Vagina (tissue), 2 donors: ENCODE measurements at regions not wholly inside any gene's neighbourhood (a gene's known extent, or its start where the extent isn't known, plus 50 kb on each side); places are given as distances from the start of the nearest gene placed in this dataset.

Source experiments
- DNase-seq, 2 donors: peaks; one replicate each; pipeline ENCODE4 v3.0.0-alpha.2; 2017; ENCODE audit errors: extremely low spot score in 2 of 2
- H3K27ac ChIP-seq: fragments of 200-600 bp; sonication (generic); one replicate; pipeline ENCODE4 v1.5.1; 2019
- H3K27me3 ChIP-seq: fragments of 200-600 bp; sonication (generic); one replicate; pipeline ENCODE4 v1.5.1; 2019
- H3K36me3 ChIP-seq, 2 donors: fragments of 200-600 bp; sonication (generic); one replicate each; pipeline ENCODE4 v1.5.1; 2017 to 2019
- H3K4me1 ChIP-seq: fragments of 200-600 bp; sonication (generic); one replicate; pipeline ENCODE4 v1.5.1; 2019
- H3K4me3 ChIP-seq, 2 donors: fragments of 200-600 bp; sonication (generic); 1 replicate in 1 of 2; 2 replicates in 1 of 2; pipeline ENCODE4 v1.5.1; 2016 to 2019
- H3K9me3 ChIP-seq: fragments of 200-600 bp; sonication (generic); one replicate; pipeline ENCODE4 v1.5.1; 2019
- CTCF ChIP-seq, 3 experiments: fragments of 450-650 bp in 2 of 3; fragments of 200-600 bp in 1 of 3; sonication (generic) in 1 of 3; IDR thresholded peaks; one replicate each; pipeline ENCODE4 v1.5.1; 2017 to 2019; ENCODE audit warnings: antibody characterized with exemption in 3 of 3, mild to moderate bottlenecking in 2 of 3, moderate library complexity in 2 of 3
- POLR2A ChIP-seq, 2 donors: fragments of 450-650 bp; IDR thresholded peaks; one replicate each; pipeline ENCODE4 v1.6.1; 2017; ENCODE audit warnings: antibody characterized with exemption in 2 of 2, mild to moderate bottlenecking in 2 of 2, moderate library complexity in 2 of 2
- POLR2AphosphoS5 ChIP-seq, 2 donors: sonication (generic); formaldehyde crosslinking; IDR thresholded peaks; one replicate each; pipeline ENCODE4 v1.9.0; 2017; ENCODE audit warnings: antibody characterized with exemption in 2 of 2, mild to moderate bottlenecking in 2 of 2, low read depth in 1 of 2; ENCODE audit not compliant: insufficient read depth in 1 of 2
- intact Hi-C: fragments of 100-400 bp; cut with DNase I; formaldehyde crosslinking; loops from one replicate; pipeline ENCODE4 v1.15.1; 2023

GRCh38 chr9:88750832-88751360 lies 215.9 kb downstream of the NXNL2 start:
- no peak for TF ChIP-seq CTCF (IDR thresholded peaks at IDR 0.05)
- TF ChIP-seq POLR2A (IDR thresholded peaks at IDR 0.05): no peak
- TF ChIP-seq POLR2AphosphoS5 (IDR thresholded peaks at IDR 0.05; ENCODE audit: insufficient read depth in 1 of 2, low read depth in 1 of 2): no peak
- intact Hi-C loops: no loop called here
- Histone ChIP-seq H3K27me3 (no peaks in the 10 kb centered on the region), H3K36me3 (no peaks in the 10 kb centered on the region), H3K27ac (no peak overlapping the region), H3K4me1 (peaks cover 29% of the 10 kb centered on the region), H3K4me3 (no peak overlapping the region), H3K9me3 (no peaks in the 10 kb centered on the region)
- DNase-seq: no peak

- no peak for DNase-seq
- H3K27ac ChIP-seq: no peak overlapping the region
- intact Hi-C loops: no loop called here
- TF ChIP-seq POLR2AphosphoS5 (IDR thresholded peaks at IDR 0.05; ENCODE audit: insufficient read depth in 1 of 2, low read depth in 1 of 2): no peak
- no peak for TF ChIP-seq POLR2A (IDR thresholded peaks at IDR 0.05)
- no peak for TF ChIP-seq CTCF (IDR thresholded peaks at IDR 0.05)
- H3K4me3 ChIP-seq: no peak overlapping the region
- no peaks in the 10 kb centered on the region for H3K27me3 ChIP-seq
- no peaks in the 10 kb centered on the region for H3K36me3 ChIP-seq
- H3K9me3 ChIP-seq: no peaks in the 10 kb centered on the region
- peaks cover 22% of the 10 kb centered on the region for H3K4me1 ChIP-seq
Observed at GRCh38 chr9:88751781-88752180, 216.8 kb downstream of the NXNL2 start.

- Histone ChIP-seq H3K9me3 (no peaks in the 10 kb centered on the region), H3K27me3 (no peaks in the 10 kb centered on the region), H3K4me3 (no peak overlapping the region), H3K27ac (no peak overlapping the region), H3K4me1 (peaks cover 1% of the 10 kb centered on the region), H3K36me3 (no peaks in the 10 kb centered on the region)
- DNase-seq: no peak
- TF ChIP-seq CTCF (IDR thresholded peaks at IDR 0.05): no peak
- TF ChIP-seq POLR2AphosphoS5 (IDR thresholded peaks at IDR 0.05; ENCODE audit: insufficient read depth in 1 of 2, low read depth in 1 of 2): no peak
- TF ChIP-seq POLR2A (IDR thresholded peaks at IDR 0.05): no peak
- intact Hi-C loops: no loop called here
Observed at GRCh38 chr9:88753691-88754367, 218.9 kb downstream of the NXNL2 start.

GRCh38 chr9:88754452-88754851 lies 219.5 kb downstream of the NXNL2 start:
- no peak overlapping the region for H3K27ac ChIP-seq
- intact Hi-C loops: no loop called here
- no peak for TF ChIP-seq POLR2AphosphoS5 (IDR thresholded peaks at IDR 0.05; ENCODE audit: insufficient read depth in 1 of 2, low read depth in 1 of 2)
- TF ChIP-seq CTCF (IDR thresholded peaks at IDR 0.05): no peak
- no peak for TF ChIP-seq POLR2A (IDR thresholded peaks at IDR 0.05)
- H3K27me3 ChIP-seq: no peaks in the 10 kb centered on the region
- no peak overlapping the region for H3K4me3 ChIP-seq
- DNase-seq: no peak
- H3K9me3 ChIP-seq: no peaks in the 10 kb centered on the region
- H3K36me3 ChIP-seq: no peaks in the 10 kb centered on the region
- H3K4me1 ChIP-seq: no peaks in the 10 kb centered on the region

- TF ChIP-seq POLR2AphosphoS5 (IDR thresholded peaks at IDR 0.05; ENCODE audit: insufficient read depth in 1 of 2, low read depth in 1 of 2) (no peak), POLR2A (IDR thresholded peaks at IDR 0.05) (no peak), CTCF (IDR thresholded peaks at IDR 0.05) (no peak)
- intact Hi-C loops: no loop called here
- no peak overlapping the region for H3K4me3 ChIP-seq
- DNase-seq: no peak
- no peaks in the 10 kb centered on the region for H3K4me1 ChIP-seq
- no peaks in the 10 kb centered on the region for H3K9me3 ChIP-seq
- H3K27ac ChIP-seq: no peak overlapping the region
- no peaks in the 10 kb centered on the region for H3K27me3 ChIP-seq
- H3K36me3 ChIP-seq: no peaks in the 10 kb centered on the region
Observed at GRCh38 chr9:88754886-88755285, 219.9 kb downstream of the NXNL2 start.
